Activated CD4-positive, alpha-beta T cell treated with anti-CD3 and anti-CD28 coated beads for 36 hours (primary cell): ENCODE measurements at regions not wholly inside any gene's neighbourhood (a gene's known extent, or its start where the extent isn't known, plus 50 kb on each side); places are given as distances from the start of the nearest gene placed in this dataset.

Experiments
- ATAC-seq: fragments of 200-7000 bp; cut with Tn5 transposase; one replicate; pipeline ENCODE4 v1.10.0; 2021; ENCODE audit warnings: mild to moderate bottlenecking, moderate library complexity
- CTCF ChIA-PET: fragments of 350-600 bp; sonication (Branson Sonifier 250); formaldehyde crosslinking; loops from one replicate; lab custom pipeline; 2021; ENCODE audit warnings: antibody characterized with exemption; lab: Charles Lee
- POLR2A ChIA-PET: fragments of 350-600 bp; sonication (Branson Sonifier 250); formaldehyde crosslinking; loops from one replicate; lab custom pipeline; 2021; ENCODE audit warnings: antibody characterized with exemption, inconsistent platforms; lab: Charles Lee
- DNase-seq: peaks from one replicate; pipeline ENCODE4 v3.0.0-alpha.2; 2020
- H3K27ac Mint-ChIP-seq: one replicate; pipeline ENCODE4 v1.8.0; 2021; ENCODE audit warnings: mixed read lengths
- H3K27me3 Mint-ChIP-seq: one replicate; pipeline ENCODE4 v1.8.0; 2021; ENCODE audit warnings: mixed read lengths
- H3K36me3 Mint-ChIP-seq: one replicate; pipeline ENCODE4 v1.8.0; 2021; ENCODE audit warnings: low read depth, mixed read lengths
- H3K4me1 Mint-ChIP-seq: one replicate; pipeline ENCODE4 v1.8.0; 2021; ENCODE audit warnings: mixed read lengths
- H3K4me3 Mint-ChIP-seq: one replicate; pipeline ENCODE4 v1.8.0; 2021; ENCODE audit warnings: mild to moderate bottlenecking, moderate library complexity, mixed read lengths
- H3K9me3 Mint-ChIP-seq: one replicate; pipeline ENCODE4 v1.8.0; 2021; ENCODE audit warnings: low read depth, mixed read lengths
- intact Hi-C, 2 experiments: fragments of 100-400 bp; cut with DNase I in 1 of 2; cut with micrococcal nuclease in 1 of 2; formaldehyde crosslinking; loops; one replicate each; pipeline versions ENCODE4 v1.14.2 to v1.15.1; 2022 to 2024; cut with DNase I, micrococcal nuclease

DNA sequence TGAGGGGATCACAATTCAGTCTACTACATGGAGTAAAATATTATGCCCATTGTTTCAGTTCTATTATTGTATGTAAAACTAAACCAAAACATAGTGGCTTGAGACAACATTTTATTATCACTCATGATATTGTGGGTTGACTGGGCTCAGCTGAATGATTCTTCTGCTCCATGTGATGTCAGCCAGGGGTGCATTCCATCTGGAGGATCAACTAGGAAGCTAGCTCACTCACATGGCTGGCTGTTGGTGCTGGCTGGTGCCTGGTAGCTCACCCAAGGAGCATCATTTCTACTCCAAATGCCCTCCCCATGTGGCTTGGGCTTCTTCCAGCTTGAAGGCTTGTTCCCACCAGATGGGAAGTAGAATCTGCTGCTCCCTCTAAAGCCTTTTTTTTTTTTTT is 51.8 kb upstream of the CLRN1 start:
- Mint-ChIP-seq H3K9me3 (no peaks in the 10 kb centered on the region), H3K4me3 (no peak overlapping the region), H3K36me3 (no peaks in the 10 kb centered on the region), H3K27me3 (peaks cover 4% of the 10 kb centered on the region), H3K27ac (no peak overlapping the region), H3K4me1 (no peaks in the 10 kb centered on the region)
- intact Hi-C loops = no loop called here
- ChIA-PET POLR2A (no interaction called here), CTCF (no interaction called here)
- ATAC-seq (no peak), DNase-seq (no peak)

DNA sequence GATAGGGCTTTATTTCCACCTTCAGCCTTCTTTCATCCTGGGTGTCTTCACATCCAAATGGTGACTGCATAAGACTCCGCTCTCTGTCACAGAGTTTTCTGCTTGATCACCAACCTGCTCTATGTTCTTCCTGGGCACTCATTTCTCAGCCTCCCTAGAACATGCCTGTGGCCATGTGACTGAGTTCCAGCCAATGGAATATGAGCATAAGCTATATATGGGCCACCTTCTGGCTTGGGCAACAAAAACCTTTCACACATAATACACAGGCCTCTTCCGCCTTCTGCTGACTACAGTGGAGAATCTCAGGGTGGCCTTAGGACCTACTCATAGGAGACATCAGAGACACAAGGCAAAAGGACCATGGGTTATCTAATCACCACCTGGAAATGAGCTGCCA is 51.2 kb upstream of the MED12L start:
- Mint-ChIP-seq H3K4me3 (no peak overlapping the region), H3K27me3 (no peaks in the 10 kb centered on the region), H3K4me1 (no peaks in the 10 kb centered on the region), H3K27ac (no peak overlapping the region), H3K9me3 (no peaks in the 10 kb centered on the region), H3K36me3 (no peaks in the 10 kb centered on the region)
- ATAC-seq (no peak), DNase-seq (no peak)
- CTCF ChIA-PET = interaction anchor here (1.0 kb wide), 1 partner anchor 20 kb away, joined by 3 read pairs; no protein-coding TSS in a partner anchor
- intact Hi-C loops = no loop called here
- POLR2A ChIA-PET = no interaction called here

DNA sequence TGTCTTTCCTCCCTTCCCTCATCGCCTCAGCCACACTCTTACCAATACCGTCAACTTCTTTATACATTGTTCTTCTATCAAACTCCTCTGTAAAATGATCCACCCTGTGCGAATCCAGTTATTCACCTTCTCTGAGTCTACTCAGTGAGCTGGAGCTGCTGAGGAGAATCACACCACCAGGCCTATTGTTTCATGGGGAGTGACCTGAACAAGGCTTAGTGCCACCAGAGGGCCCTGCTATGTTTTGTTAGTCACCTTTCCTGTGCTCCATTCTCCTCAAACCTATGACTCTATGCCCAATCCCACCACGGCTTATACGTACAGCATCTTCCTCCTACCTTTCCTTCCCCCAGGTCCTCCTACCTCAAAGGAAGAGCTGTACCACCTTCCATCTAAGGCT is 50.4 kb upstream of the MED12L start:
- ATAC-seq (no peak), DNase-seq (no peak)
- no peaks in the 10 kb centered on the region for H3K36me3 Mint-ChIP-seq
- intact Hi-C loops = no loop called here
- H3K4me1 Mint-ChIP-seq = no peaks in the 10 kb centered on the region
- no peak overlapping the region for H3K4me3 Mint-ChIP-seq
- H3K27me3 Mint-ChIP-seq = no peaks in the 10 kb centered on the region
- H3K27ac Mint-ChIP-seq = no peak overlapping the region
- H3K9me3 Mint-ChIP-seq = no peaks in the 10 kb centered on the region
- CTCF ChIA-PET = interaction anchor here (1.0 kb wide), 1 partner anchor 21 kb away, joined by 3 read pairs; no protein-coding TSS in a partner anchor
- POLR2A ChIA-PET = no interaction called here
